ENCODE measurements at regions not wholly inside any gene's neighbourhood (a gene's known extent, or its start where the extent isn't known, plus 50 kb on each side); places are given as distances from the start of the nearest gene placed in this dataset.
"Not testable (repeated sequence)": the region's sequence is repeated elsewhere in the genome, so short reads cannot be mapped to it uniquely, and the experiment has no call there.

DNA sequence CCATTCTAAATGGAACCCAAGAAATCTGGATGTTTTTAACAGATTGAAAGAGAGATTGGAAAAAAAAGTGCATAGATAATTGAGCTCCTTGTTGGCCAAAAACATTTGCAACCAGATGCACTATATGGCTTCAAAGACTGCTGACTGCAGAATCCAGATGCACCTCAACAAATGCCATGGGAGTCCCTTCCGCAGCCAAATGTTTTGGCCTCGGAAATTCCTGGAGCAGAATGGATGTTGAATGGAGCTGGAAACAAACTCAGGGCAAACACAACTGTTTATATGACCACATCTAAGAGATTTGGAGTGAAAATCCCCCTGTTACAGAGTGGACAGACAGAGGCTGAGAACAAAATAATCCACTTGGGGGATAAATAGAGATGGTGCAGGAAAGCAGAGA is 285.0 kb upstream of the NFIA start:
- no peak for DNase-seq

DNA sequence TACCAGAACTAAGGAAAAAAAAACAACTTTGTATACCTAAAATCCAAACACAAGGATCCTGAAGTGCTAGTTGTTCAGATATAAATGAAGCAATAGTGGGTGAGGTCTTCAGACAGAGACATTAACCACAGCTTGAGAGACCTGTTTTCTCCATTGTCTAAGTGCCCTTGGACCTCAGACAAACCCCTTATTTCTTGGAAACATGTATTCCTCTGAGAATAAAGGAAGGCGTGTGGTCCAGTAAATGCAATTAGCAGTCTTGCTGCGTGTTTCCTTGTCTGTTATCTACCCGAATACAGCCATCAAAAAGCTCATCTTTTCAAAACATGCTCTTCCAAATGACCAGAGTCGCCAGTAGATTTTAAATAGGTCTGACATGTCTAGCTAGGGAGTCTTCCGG is 291.1 kb upstream of the NFIA start:
- no peak for DNase-seq

DNA sequence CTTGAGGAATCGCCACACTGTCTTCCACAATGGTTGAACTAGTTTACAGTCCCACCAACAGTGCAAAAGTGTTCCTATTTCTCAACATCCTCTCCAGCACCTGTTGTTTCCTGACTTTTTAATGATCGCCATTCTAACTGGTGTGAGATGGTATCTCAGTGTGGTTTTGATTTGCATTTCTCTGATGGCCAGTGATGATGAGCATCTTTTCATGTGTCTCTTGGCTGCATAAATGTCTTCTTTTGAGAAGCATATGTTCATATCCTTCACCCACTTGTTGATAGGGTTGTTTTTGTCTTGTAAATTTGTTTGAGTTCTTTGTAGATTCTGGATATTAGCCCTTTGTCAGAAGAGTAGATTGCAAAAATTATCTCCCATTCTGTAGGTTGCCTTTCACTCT is 309.3 kb upstream of the NFIA start:
- DNase-seq: not testable (repeated sequence)

GRCh38 chr1:60769082-60769481 is 313.3 kb upstream of the NFIA start:
- DNase-seq: no peak

DNA sequence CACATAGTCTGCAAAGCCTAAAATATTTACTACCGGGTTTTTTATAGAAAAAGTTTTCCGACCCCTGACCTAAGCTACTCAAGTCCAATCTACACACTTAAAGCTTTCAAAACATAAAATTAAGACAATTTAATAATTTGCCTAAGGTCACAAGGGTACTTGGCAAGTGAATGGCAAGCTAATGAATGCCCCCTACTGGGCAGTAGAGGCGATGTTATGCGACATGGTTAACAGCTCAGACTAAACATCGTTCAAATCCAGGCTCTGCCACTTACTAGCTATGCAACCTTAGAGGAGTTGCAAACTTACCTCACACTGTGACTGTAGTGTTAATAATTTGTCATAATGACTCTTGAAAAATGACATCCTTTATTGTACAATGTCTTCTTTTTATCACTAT is 317.2 kb upstream of the NFIA start:
- DNase-seq: peak; percentile 31

GRCh38 chr1:60764489-60764888 is 317.9 kb upstream of the NFIA start:
- no peak for DNase-seq

GRCh38 chr1:60763741-60764140 is 318.6 kb upstream of the NFIA start:
- DNase-seq: no peak

GRCh38 chr1:60762911-60763310 is 319.4 kb upstream of the NFIA start:
- DNase-seq: peak; percentile 13

DNA sequence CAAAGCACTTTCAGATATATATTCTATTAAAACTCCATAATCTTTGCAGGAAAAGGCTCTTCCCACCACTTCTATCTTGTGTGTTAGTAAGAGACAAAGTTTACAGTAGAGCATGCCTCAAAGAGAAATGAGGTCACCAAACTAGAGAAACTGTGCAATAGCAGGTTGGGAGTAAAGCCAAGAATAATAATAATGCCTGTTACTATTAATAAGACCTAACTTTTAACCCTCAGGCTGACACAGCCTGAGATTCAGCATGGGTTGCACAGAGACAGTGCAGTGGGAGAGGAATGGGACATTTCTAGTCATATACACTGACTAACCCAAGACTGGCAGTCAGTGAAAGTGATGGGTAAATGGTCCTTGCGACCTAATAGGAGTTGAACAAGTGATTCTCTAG is 320.2 kb upstream of the NFIA start:
- peak; percentile 72 for DNase-seq

GRCh38 chr1:60759291-60759690 is 323.1 kb upstream of the NFIA start:
- DNase-seq: no peak

- no peak for DNase-seq
Observed at GRCh38 chr1:60757485-60757884, 324.9 kb upstream of the NFIA start.

GRCh38 chr1:60753036-60753900 is 329.1 kb upstream of the NFIA start:
- no peak for DNase-seq

DNA sequence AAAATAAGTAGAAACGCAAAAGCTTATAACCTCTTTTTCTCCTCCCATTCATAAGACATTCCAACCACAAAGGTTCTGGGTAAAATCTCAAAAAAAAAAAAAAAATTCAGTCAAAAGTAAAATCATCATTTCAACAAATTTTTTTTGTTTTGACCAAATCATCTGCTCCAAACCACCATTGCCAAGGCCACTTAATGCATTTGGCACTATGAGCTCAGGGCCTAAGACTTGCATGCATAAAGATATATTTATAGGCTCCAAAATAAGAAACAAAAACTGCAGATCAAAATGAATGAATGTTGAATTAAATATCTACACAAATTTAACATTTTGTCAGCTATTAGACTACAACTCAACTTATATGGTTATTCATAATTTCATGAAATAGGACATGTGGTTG is 331.1 kb upstream of the NFIA start:
- DNase-seq: no peak

DNA sequence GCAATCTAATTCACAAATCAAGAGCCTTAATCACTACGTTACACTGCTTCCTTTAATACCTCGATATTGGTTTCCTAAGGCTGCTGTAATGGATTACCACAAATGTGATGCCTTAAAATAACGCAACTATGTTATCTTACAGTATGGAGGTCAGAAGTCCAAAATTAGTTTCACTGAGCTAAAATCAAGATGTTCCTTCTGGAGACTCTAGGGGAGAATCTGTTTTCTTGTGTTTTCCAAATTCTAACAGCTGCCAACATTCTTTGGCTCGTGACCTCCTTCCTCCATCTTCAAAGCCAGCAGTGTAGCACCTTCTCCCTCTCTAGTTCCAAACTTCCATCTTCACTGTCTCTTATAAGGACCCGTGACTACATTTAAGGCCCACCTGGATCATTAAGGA is 335.0 kb upstream of the NFIA start:
- DNase-seq: no peak

DNA sequence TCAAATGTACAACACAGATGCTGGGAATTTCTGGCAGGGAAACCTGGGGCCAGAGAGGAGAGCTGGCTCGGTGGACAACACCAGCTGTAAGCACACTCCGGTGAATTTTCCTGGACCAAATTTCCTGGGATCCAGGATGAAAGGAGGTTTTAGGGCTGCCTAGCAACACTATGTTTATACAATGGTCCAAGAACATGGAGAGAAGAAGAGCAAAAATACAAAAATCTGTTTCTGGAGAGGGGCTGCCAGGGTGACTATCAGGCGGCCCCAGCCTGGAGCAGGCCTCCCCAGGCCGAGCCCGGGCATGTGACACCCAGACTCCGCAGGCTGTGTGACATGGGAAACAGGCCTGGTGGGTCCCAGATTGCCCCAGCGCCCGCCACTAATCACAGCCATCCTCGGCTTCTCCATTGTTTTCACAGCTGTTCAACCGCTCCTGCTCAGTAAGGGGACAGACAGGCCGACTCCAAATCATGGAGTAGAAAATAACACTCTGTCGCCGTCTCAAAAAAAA is 336.0 kb upstream of the NFIA start:
- no peak for DNase-seq

DNA sequence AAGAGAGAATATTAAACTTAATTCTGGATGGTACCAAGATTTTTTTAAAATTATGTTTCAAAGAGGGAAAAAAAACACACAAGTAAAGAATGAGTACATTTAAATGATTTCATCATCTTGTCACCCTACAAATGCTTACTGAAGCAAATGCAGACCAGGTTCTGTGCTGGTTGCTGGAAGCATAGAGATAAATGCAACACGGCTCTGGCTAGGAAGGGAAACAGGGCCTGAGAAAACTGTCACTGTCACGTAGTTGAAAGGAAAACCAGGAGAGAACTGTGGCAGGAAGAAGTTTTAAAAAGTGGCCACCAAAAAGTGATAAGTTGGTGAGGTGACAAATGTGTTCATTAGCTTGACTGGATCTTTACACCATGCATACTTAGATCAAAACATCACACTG is 336.9 kb upstream of the NFIA start:
- no peak for DNase-seq

DNA sequence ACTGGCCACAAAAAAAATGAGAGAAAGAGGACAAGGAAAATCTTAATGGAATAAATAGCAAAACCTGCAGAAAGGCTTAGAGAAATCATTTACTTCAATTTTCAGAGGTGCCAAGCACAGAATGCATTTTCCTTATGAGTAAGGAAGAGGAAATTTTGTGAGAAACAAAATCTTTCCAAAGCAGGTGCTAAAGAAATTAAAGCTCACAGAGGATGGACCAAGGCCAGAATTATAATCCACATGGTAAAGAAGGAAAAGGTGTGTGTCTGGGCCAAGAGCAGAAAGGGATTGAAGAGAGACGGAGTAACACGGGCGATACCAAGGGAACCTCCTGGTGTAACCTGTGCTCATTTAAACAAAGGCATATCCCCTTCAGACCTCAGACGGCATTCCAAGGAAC is 340.0 kb upstream of the NFIA start:
- DNase-seq: no peak

GRCh38 chr1:60740154-60740553 is 342.2 kb upstream of the NFIA start:
- no peak for DNase-seq

- DNase-seq: no peak
Observed at GRCh38 chr1:60739729-60740128, 342.6 kb upstream of the NFIA start.

DNA sequence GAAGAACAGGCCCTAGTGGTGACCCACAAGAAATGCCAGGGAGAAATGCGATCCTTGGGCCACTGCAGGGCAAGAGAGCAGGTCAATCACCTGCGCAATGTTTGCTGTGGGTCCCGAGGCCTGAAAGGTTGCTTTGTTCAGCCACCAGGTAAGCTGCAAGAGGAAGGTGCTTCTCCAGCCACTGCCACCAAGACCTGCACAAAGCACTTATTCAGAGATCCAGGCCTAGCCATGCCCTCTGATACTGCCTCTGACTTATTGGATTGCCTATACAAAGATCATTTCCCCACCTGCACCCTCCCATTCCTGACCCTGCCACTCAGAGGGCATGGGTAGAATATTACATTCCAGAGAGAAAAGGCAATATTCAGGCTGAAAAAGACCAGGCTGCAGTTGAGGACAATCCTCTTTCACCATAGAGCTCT is 349.4 kb upstream of the NFIA start:
- DNase-seq: no peak

- DNase-seq: no peak
Observed at GRCh38 chr1:60731321-60731720, 351.0 kb upstream of the NFIA start.

DNA sequence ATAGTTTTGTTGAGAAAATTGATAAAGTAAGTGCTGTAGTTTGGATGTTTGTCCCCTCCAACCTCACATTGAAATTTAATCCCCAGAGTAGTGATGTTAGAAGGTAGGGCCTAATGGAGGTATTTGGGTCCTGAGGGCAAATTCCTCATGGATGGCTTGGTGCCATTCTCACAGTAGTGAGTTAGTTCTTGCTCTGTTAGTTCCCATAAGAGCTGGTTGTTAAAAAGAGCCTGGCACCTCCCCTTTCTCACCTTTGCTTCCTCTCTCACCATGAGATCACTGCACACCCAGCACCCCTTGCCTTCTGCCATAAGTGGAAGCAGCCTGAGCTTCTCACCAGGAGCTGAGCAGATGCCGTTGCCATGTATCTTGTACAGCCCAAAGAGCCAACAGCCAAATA is 354.8 kb upstream of the NFIA start:
- DNase-seq: no peak

GRCh38 chr1:60716472-60716871 is 365.9 kb upstream of the NFIA start:
- no peak for DNase-seq

- no peak for DNase-seq
Observed at GRCh38 chr1:60715970-60716369, 366.4 kb upstream of the NFIA start.

GRCh38 chr1:60709426-60709825 is 372.9 kb upstream of the NFIA start:
- DNase-seq: no peak
